Bronchial epithelial cell (primary cell): ENCODE measurements at regions not wholly inside any gene's neighbourhood (a gene's known extent, or its start where the extent isn't known, plus 50 kb on each side); places are given as distances from the start of the nearest gene placed in this dataset.

Source experiments
- DNase-seq: peaks from one replicate; pipeline ENCODE4 v3.0.0-alpha.2; 2010; ENCODE audit warnings: low read depth
- FAIRE-seq: peaks from 2 replicates; lab custom pipeline; 2011; peaks lifted over from hg19 to GRCh38; lab: Jason Lieb, UNC
- H3K27me3 ChIP-seq: 2 replicates; pipeline ENCODE4 v1.5.1; 2011; ENCODE audit warnings: low read length; ENCODE audit not compliant: control insufficient read depth, insufficient read depth
- H3K36me3 ChIP-seq: 2 replicates; pipeline ENCODE4 v1.5.1; 2011; ENCODE audit warnings: low read length; ENCODE audit not compliant: control insufficient read depth, insufficient read depth
- H3K4me3 ChIP-seq: 2 replicates; pipeline ENCODE4 v1.5.1; 2011; ENCODE audit warnings: mild to moderate bottlenecking, low read depth, low read length, control low read depth
- CTCF ChIP-seq: IDR thresholded peaks from 2 replicates; pipeline ENCODE4 v1.5.1; 2011; ENCODE audit warnings: mild to moderate bottlenecking, moderate library complexity, low read length, control low read depth, inconsistent platforms; ENCODE audit not compliant: insufficient read depth, severe bottlenecking

- no peak for TF ChIP-seq CTCF
- Histone ChIP-seq H3K27me3 (no peaks in the 10 kb centered on the region), H3K4me3 (no peak overlapping the region), H3K36me3 (no peaks in the 10 kb centered on the region)
- FAIRE-seq (no peak), DNase-seq (no peak)
Measured at GRCh38 chr2:105691947-105692390, 52.7 kb upstream of the NCK2 start.

- Histone ChIP-seq H3K27me3 (no peaks in the 10 kb centered on the region), H3K36me3 (no peaks in the 10 kb centered on the region), H3K4me3 (no peak overlapping the region)
- DNase-seq = no peak
- no peak for FAIRE-seq
- TF ChIP-seq CTCF = no peak
Measured at GRCh38 chr2:105690566-105690965, 54.1 kb upstream of the NCK2 start.

- Histone ChIP-seq H3K36me3 (no peaks in the 10 kb centered on the region), H3K27me3 (no peaks in the 10 kb centered on the region), H3K4me3 (no peak overlapping the region)
- DNase-seq (no peak), FAIRE-seq (peak; percentile 55)
- no peak for TF ChIP-seq CTCF
Measured at GRCh38 chr2:105689484-105689883, 55.2 kb upstream of the NCK2 start.

- FAIRE-seq (no peak), DNase-seq (no peak)
- no peak for TF ChIP-seq CTCF
- H3K4me3 ChIP-seq = no peak overlapping the region
- no peaks in the 10 kb centered on the region for H3K36me3 ChIP-seq
- H3K27me3 ChIP-seq = no peaks in the 10 kb centered on the region
Measured at GRCh38 chr2:105688946-105689345, 55.8 kb upstream of the NCK2 start.

DNA sequence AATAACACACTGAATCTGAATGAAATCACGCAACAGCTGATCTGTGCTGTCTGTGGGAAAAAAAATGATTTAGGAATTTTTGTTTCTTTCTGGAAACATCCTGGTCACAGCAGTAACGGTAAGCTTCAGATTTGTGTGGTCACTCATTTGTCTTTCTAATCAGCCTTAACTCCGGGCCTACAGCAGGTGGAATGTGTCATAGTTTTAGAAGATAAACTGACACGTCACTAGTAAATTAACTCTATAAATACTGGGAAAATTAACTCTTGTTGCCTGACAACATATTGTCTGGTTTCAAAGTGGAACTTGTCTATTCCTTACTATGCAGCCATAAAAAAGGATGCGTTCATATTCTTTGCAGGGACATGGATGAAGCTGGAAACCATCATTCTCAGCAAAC lies 58.1 kb upstream of the NCK2 start:
- TF ChIP-seq CTCF = no peak

GRCh38 chr2:105683011-105683492 lies 61.7 kb upstream of the NCK2 start:
- H3K36me3 ChIP-seq = no peaks in the 10 kb centered on the region
- FAIRE-seq (no peak), DNase-seq (no peak)
- no peak overlapping the region for H3K4me3 ChIP-seq
- peaks cover 10% of the 10 kb centered on the region for H3K27me3 ChIP-seq
- no peak for TF ChIP-seq CTCF

More for the DNA sequence above, 58.1 kb upstream of the NCK2 start:
- H3K36me3 ChIP-seq = no peaks in the 10 kb centered on the region
- DNase-seq = no peak
- FAIRE-seq = no peak
- no peak overlapping the region for H3K4me3 ChIP-seq
- peaks cover 6% of the 10 kb centered on the region for H3K27me3 ChIP-seq
